ENCODE measurements at regions not wholly inside any gene's neighbourhood (a gene's known extent, or its start where the extent isn't known, plus 50 kb on each side); places are given as distances from the start of the nearest gene placed in this dataset.

DNA sequence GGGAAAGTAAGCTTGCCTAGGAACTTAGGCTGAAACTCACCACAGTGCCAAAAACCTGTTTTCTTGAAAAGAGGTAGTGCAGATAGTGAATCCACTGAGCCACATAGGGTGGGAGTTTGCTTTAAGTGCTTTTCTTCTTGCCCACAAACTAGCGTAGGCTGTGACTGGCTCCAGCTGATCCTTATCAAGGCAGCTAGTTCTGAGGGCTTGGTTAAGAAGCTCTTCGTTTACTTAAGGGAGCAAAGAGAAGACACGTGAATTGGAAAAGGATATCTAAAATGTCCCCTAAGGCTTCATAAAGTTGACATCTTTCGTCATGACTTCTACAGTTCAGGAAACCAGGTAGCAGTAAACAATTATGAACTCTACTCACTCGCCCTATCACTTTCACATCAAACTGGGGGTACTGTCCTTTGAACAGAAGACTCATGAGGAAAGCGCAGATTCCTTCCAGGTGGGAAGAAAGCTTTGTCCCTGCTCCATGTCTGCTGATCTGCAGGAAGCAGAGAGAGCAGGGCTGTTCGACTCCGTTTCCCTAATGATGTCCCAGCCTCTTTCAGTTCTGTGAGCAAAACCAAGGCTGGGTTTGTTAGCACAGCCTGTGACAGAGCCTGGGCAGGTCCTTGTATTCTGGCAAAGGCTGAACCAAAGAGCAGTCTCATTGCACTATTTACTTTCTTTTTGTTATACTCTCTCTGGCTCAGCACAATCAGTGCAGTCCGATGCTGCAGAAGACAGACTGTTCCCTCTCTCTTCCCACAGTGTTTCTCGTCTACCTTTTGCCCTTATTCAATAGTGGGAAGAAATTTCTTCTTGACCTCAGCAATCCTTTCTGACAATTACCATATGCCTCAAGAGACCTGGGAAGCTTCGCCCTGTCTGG is 93.5 kb upstream of the ETV6 start:
- no peak overlapping the region for H3K4me3 ChIP-seq (replicated peaks; ENCODE audit: low read depth, low read length)
- DNase-seq (ENCODE audit: extremely low read depth, low read depth), result no peak
- TF ChIP-seq CTCF (IDR thresholded peaks at IDR 0.05; ENCODE audit: low read depth, low read length, missing control alignments), result no peak

DNA sequence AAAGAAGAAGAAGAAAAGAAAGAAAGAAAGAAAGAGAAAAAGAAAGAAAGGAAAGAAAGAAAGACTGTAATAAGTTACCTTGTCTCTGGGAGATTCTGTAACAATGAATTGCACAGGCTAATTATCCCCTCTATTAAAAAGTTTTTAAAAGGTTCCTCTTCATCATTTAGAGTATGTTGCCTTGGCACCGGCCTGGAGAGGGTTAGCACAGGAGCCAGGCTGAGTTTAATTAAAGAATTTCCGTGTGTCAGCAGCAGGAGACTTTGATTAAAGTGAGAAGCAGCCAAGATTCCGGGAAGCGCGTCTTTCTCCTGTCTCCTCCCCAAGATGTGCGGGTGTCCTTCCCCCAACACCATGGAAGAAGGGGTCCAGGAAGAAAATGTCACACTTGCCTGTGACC is 92.8 kb upstream of the ETV6 start:
- no peak for DNase-seq (ENCODE audit: extremely low read depth, low read depth)
- no peak for TF ChIP-seq CTCF (IDR thresholded peaks at IDR 0.05; ENCODE audit: low read depth, low read length, missing control alignments)
- no peak overlapping the region for H3K4me3 ChIP-seq (replicated peaks; ENCODE audit: low read depth, low read length)

- no peak for TF ChIP-seq CTCF (IDR thresholded peaks at IDR 0.05; ENCODE audit: low read depth, low read length, missing control alignments)
- no peak for DNase-seq (ENCODE audit: extremely low read depth, low read depth)
- H3K4me3 ChIP-seq (replicated peaks; ENCODE audit: low read depth, low read length), result no peak overlapping the region
These were observed 89.7 kb upstream of the ETV6 start for GRCh38 chr12:11559626-11560340.

DNA sequence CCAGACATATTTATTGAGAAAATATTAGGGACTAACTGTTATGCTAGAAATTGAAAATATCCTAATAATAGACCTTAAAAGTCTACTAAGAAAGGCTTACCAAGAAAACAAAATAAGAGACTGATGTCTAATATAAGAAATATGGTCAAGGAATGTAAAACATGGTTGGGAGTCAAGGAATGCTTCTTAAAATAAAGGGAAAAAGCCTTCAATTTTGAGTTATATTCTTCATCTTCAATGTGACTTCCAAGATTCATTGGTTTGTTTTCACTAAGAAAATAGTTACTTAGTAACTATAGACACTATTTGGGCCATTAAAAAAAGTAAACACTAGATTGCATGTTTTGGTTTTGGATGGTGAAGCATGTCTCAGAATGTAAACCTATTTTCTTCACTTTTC is 88.1 kb upstream of the ETV6 start:
- TF ChIP-seq CTCF (IDR thresholded peaks at IDR 0.05; ENCODE audit: low read depth, low read length, missing control alignments), result no peak
- no peak for DNase-seq (ENCODE audit: extremely low read depth, low read depth)

GRCh38 chr12:11563785-11564739 is 85.4 kb upstream of the ETV6 start:
- TF ChIP-seq CTCF (IDR thresholded peaks at IDR 0.05; ENCODE audit: low read depth, low read length, missing control alignments), result no peak
- no peak overlapping the region for H3K4me3 ChIP-seq (replicated peaks; ENCODE audit: low read depth, low read length)
- no peak for DNase-seq (ENCODE audit: extremely low read depth, low read depth)

More for the DNA sequence above, 88.1 kb upstream of the ETV6 start:
- H3K4me3 ChIP-seq (replicated peaks; ENCODE audit: low read depth, low read length), result no peak overlapping the region

- no peak overlapping the region for H3K4me3 ChIP-seq (replicated peaks; ENCODE audit: low read depth, low read length)
- no peak for DNase-seq (ENCODE audit: extremely low read depth, low read depth)
- TF ChIP-seq CTCF (IDR thresholded peaks at IDR 0.05; ENCODE audit: low read depth, low read length, missing control alignments), result no peak
These were observed 84.4 kb upstream of the ETV6 start for GRCh38 chr12:11564984-11565651.
